Panc1 (cell line): ENCODE measurements at regions not wholly inside any gene's neighbourhood (a gene's known extent, or its start where the extent isn't known, plus 50 kb on each side); places are given as distances from the start of the nearest gene placed in this dataset.
"Not testable (repeated sequence)": the region's sequence is repeated elsewhere in the genome, so short reads cannot be mapped to it uniquely, and the experiment has no call there.

Experiments used
- POLR2AphosphoS5 ChIP-seq: IDR thresholded peaks from 2 replicates; pipeline ENCODE4 v1.6.1; 2012; ENCODE audit warnings: mild to moderate bottlenecking, low read depth, low read length, moderate library complexity
- REST ChIP-seq, 2 experiments: IDR thresholded peaks; 2 replicates each; pipeline ENCODE4 v1.6.1; 2011 to 2012; ENCODE audit warnings: low read depth in 2 of 2, control low read depth in 1 of 2, low read length in 1 of 2, mild to moderate bottlenecking in 1 of 2, moderate library complexity in 1 of 2; ENCODE audit not compliant: insufficient read depth in 1 of 2
- TF ChIP-seq, protein P1 (sequence below): fragments of 450-650 bp; IDR thresholded peaks from 2 replicates; pipeline ENCODE4 v1.5.1; 2017; ENCODE audit warnings: mild to moderate bottlenecking

GRCh38 chr15:35239693-35240092, 154.6 kb upstream of the NANOGP8 start:
- TF ChIP-seq, protein P1, sequence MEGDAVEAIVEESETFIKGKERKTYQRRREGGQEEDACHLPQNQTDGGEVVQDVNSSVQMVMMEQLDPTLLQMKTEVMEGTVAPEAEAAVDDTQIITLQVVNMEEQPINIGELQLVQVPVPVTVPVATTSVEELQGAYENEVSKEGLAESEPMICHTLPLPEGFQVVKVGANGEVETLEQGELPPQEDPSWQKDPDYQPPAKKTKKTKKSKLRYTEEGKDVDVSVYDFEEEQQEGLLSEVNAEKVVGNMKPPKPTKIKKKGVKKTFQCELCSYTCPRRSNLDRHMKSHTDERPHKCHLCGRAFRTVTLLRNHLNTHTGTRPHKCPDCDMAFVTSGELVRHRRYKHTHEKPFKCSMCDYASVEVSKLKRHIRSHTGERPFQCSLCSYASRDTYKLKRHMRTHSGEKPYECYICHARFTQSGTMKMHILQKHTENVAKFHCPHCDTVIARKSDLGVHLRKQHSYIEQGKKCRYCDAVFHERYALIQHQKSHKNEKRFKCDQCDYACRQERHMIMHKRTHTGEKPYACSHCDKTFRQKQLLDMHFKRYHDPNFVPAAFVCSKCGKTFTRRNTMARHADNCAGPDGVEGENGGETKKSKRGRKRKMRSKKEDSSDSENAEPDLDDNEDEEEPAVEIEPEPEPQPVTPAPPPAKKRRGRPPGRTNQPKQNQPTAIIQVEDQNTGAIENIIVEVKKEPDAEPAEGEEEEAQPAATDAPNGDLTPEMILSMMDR: not testable (repeated sequence)
- TF ChIP-seq REST (IDR thresholded peaks at IDR 0.05; ENCODE audit: insufficient read depth in 1 of 2, low read depth in 2 of 2, low read length in 1 of 2); POLR2AphosphoS5: not testable (repeated sequence)
